Fibroblast of lung (primary cell): ENCODE measurements at regions not wholly inside any gene's neighbourhood (a gene's known extent, or its start where the extent isn't known, plus 50 kb on each side); places are given as distances from the start of the nearest gene placed in this dataset.

ENCODE experiments used
- DNase-seq, 2 donors: peaks; one replicate each; pipeline versions ENCODE4 v3.0.0 to v3.0.0-alpha.2; 2010; ENCODE audit warnings: low read depth in 2 of 2
- H2AFZ ChIP-seq: 2 replicates; pipeline ENCODE4 v1.5.1; 2012; ENCODE audit warnings: low read length, control low read depth, inconsistent platforms
- H3K27ac ChIP-seq: 2 replicates; pipeline ENCODE4 v1.5.1; 2011; ENCODE audit warnings: low read length, control low read depth; ENCODE audit not compliant: insufficient read depth
- H3K27me3 ChIP-seq: 2 replicates; pipeline ENCODE4 v1.5.1; 2011; ENCODE audit warnings: mild to moderate bottlenecking, low read length; ENCODE audit not compliant: control insufficient read depth, insufficient read depth
- H3K36me3 ChIP-seq: 2 replicates; pipeline ENCODE4 v1.5.1; 2011; ENCODE audit warnings: low read length; ENCODE audit not compliant: control insufficient read depth, insufficient read depth
- H3K4me1 ChIP-seq: 2 replicates; pipeline ENCODE4 v1.5.1; 2011; ENCODE audit warnings: low read length; ENCODE audit not compliant: control insufficient read depth, insufficient read depth; ENCODE audit errors: extremely low read depth
- H3K4me2 ChIP-seq: 2 replicates; pipeline ENCODE4 v1.5.1; 2011; ENCODE audit warnings: low read length, control low read depth; ENCODE audit not compliant: insufficient read depth; ENCODE audit errors: extremely low read depth
- H3K4me3 ChIP-seq, 4 experiments: fragments of 200-600 bp in 1 of 4; sonication (generic) in 1 of 4; replicated peaks in 1 of 4; 2 replicates each; pipeline ENCODE4 v1.5.1; 2011 to 2016; ENCODE audit warnings: low read length in 4 of 4, low read depth in 3 of 4, mild to moderate bottlenecking in 3 of 4, control low read depth in 2 of 4, inconsistent platforms in 1 of 4, mixed read lengths in 1 of 4; ENCODE audit not compliant: insufficient read depth in 1 of 4; ENCODE audit errors: control extremely low read depth in 1 of 4
- H3K79me2 ChIP-seq: 2 replicates; pipeline ENCODE4 v1.5.1; 2012; ENCODE audit warnings: mild to moderate bottlenecking, low read length, inconsistent platforms; ENCODE audit not compliant: control insufficient read depth, insufficient read depth
- H3K9ac ChIP-seq: 2 replicates; pipeline ENCODE4 v1.5.1; 2011; ENCODE audit warnings: mild to moderate bottlenecking, low read length, control low read depth; ENCODE audit not compliant: insufficient read depth
- H3K9me3 ChIP-seq: 2 replicates; pipeline ENCODE4 v1.5.1; 2012; ENCODE audit warnings: low read depth, low read length; ENCODE audit not compliant: control insufficient read depth, insufficient read depth
- H4K20me1 ChIP-seq: 2 replicates; pipeline ENCODE4 v1.5.1; 2011; ENCODE audit warnings: low read length; ENCODE audit not compliant: control insufficient read depth, insufficient read depth; ENCODE audit errors: extremely low read depth
- EZH2 ChIP-seq: IDR thresholded peaks from 2 replicates; pipeline ENCODE4 v1.5.1; 2012; ENCODE audit warnings: low read length, control low read depth, mild to moderate bottlenecking; ENCODE audit errors: missing control alignments
- TF ChIP-seq, protein P1 (sequence below), 2 donors: IDR thresholded peaks in 1 of 2; conservative IDR thresholded peaks in 1 of 2; 1 replicate in 1 of 2; 2 replicates in 1 of 2; pipeline ENCODE4 v1.5.1; 2011 to 2012; ENCODE audit warnings: low read length in 2 of 2, control low read depth in 1 of 2, inconsistent platforms in 1 of 2, low read depth in 1 of 2, mild to moderate bottlenecking in 1 of 2

DNA sequence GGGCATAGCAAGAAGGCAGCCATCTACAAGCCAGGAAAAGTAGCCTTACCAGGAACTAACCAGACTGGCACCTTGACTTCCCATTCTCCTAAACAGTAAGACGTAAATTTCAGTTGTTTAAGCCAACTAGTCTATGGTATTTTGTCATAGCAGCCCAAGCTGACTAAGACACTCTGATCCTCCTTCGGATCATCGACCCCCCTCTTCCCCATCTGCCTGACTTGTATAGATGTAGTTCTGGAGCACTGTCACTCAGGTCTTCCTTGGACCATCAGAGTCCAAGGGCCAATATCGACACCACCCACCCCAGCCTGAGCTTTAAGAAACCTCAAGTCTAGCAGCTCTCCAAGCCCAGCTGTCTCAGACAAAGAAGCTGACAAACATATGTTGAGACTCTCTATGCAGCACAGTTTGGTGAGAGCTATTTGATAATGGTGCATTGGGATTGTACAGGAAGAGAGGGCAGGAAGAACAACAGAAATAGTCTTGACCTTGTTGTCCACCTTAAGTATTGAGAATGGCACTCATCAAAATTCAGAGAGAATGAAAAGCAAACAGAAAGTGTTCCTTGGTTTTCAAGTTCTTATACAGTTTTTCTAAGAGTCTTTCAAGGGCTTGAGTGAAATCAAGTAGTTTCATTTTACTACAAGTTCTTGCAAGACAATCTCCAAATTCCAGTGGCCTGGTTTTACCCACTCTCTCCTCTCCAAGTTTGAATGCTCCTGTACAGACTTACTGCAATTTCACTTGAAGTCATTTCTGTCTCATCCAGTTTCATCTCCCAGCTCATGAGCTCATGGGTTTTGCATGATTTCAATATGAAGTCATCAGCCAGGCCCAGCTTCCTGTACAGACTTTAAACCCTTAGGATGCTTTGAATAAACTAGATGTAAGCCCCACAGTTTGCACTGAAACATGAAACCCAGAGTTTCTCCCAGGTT lies 122.3 kb upstream of the RAI14 start:
- H2AFZ ChIP-seq = no peak overlapping the region
- no peaks in the 10 kb centered on the region for H3K9me3 ChIP-seq
- H3K9ac ChIP-seq = no peak overlapping the region
- no peaks in the 10 kb centered on the region for H3K79me2 ChIP-seq
- DNase-seq = peak; percentile 83 to 96
- H4K20me1 ChIP-seq = no peaks in the 10 kb centered on the region
- H3K4me2 ChIP-seq = peak overlapping the region; percentile 79
- no peak for TF ChIP-seq EZH2
- TF ChIP-seq, protein P1, sequence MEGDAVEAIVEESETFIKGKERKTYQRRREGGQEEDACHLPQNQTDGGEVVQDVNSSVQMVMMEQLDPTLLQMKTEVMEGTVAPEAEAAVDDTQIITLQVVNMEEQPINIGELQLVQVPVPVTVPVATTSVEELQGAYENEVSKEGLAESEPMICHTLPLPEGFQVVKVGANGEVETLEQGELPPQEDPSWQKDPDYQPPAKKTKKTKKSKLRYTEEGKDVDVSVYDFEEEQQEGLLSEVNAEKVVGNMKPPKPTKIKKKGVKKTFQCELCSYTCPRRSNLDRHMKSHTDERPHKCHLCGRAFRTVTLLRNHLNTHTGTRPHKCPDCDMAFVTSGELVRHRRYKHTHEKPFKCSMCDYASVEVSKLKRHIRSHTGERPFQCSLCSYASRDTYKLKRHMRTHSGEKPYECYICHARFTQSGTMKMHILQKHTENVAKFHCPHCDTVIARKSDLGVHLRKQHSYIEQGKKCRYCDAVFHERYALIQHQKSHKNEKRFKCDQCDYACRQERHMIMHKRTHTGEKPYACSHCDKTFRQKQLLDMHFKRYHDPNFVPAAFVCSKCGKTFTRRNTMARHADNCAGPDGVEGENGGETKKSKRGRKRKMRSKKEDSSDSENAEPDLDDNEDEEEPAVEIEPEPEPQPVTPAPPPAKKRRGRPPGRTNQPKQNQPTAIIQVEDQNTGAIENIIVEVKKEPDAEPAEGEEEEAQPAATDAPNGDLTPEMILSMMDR (conservative IDR thresholded peaks at IDR 0.05 in 1 of 2, IDR thresholded peaks at IDR 0.05 in 1 of 2; ENCODE audit: low read depth in 1 of 2, low read length in 2 of 2) = no peak
- H3K4me1 ChIP-seq = peaks cover 21% of the 10 kb centered on the region
- H3K36me3 ChIP-seq = no peaks in the 10 kb centered on the region
- peak overlapping the region; percentile 89 for H3K27ac ChIP-seq
- H3K27me3 ChIP-seq = no peaks in the 10 kb centered on the region
- H3K4me3 ChIP-seq = no peak overlapping the region

DNA sequence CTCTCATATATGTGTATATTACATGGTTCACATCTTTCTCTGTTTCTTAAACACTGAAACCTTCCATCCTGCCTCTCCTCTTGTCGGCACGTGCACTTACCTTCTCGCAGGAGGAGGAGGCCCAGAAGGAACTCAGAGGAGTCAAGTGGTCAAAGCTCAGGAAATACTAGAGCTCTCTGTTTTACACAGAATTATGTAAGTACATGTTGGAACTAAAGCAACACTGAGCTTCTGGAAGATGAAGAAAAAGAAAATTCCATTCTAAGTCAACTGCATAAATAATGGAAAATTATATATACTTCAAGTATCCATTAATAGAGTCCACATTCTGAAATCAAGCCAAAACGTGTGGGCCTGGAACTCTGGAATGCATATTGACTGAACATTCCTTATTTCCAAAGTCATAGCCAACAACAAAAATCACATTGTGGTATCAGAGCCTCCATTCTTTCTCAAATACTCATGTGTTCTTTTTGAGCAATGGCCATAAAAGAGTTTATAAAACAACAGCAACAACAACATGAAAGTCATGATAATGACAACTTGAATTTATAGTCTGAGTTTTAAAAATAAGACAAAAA lies 121.5 kb upstream of the RAI14 start:
- H3K4me2 ChIP-seq = peak overlapping the region; percentile 79

DNA sequence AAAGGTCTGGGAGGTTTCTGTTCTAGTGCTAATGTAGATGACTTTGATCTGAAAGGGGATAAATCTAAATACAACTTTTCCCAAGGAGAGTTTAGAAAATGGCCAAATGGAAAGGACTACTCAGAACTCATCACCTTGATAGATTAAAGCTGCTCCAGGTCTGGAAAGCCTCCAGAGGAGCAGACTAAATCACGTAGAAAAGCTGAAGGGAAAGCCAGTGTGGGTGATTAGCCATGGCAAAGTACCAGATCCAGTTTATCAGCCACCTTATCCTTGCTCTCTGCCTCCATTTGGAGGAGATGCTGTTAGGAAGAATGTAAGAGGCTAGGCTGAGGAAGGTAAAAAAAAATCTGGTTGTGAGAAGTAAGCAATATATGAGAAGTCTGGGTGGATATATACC lies 120.7 kb upstream of the RAI14 start:
- H2AFZ ChIP-seq = no peak overlapping the region

More for the DNA sequence above, 121.5 kb upstream of the RAI14 start:
- Histone ChIP-seq H3K27me3 (no peaks in the 10 kb centered on the region), H3K27ac (peak overlapping the region; percentile 89), H4K20me1 (no peaks in the 10 kb centered on the region), H2AFZ (no peak overlapping the region), H3K9me3 (no peaks in the 10 kb centered on the region), H3K36me3 (no peaks in the 10 kb centered on the region), H3K4me1 (peaks cover 18% of the 10 kb centered on the region), H3K4me3 (no peak overlapping the region), H3K79me2 (no peaks in the 10 kb centered on the region), H3K9ac (no peak overlapping the region)
- peak; percentile 72 to 97 for DNase-seq
- TF ChIP-seq, protein P1 (conservative IDR thresholded peaks at IDR 0.05 in 1 of 2, IDR thresholded peaks at IDR 0.05 in 1 of 2; ENCODE audit: low read depth in 1 of 2, low read length in 2 of 2) = no peak
- TF ChIP-seq EZH2 = no peak

More for the DNA sequence above, 120.7 kb upstream of the RAI14 start:
- peak in 1 of 2 donors; percentile 66 for DNase-seq
- Histone ChIP-seq H3K9me3 (no peaks in the 10 kb centered on the region), H3K4me2 (no peak overlapping the region), H3K79me2 (no peaks in the 10 kb centered on the region), H3K27ac (no peak overlapping the region), H4K20me1 (no peaks in the 10 kb centered on the region), H3K9ac (no peak overlapping the region), H3K4me1 (peaks cover 15% of the 10 kb centered on the region), H3K27me3 (no peaks in the 10 kb centered on the region), H3K4me3 (no peak overlapping the region), H3K36me3 (no peaks in the 10 kb centered on the region)
- TF ChIP-seq, protein P1 (conservative IDR thresholded peaks at IDR 0.05 in 1 of 2, IDR thresholded peaks at IDR 0.05 in 1 of 2; ENCODE audit: low read depth in 1 of 2, low read length in 2 of 2) = no peak
- no peak for TF ChIP-seq EZH2
